ENCODE measurements at regions not wholly inside any gene's neighbourhood (a gene's known extent, or its start where the extent isn't known, plus 50 kb on each side); places are given as distances from the start of the nearest gene placed in this dataset.
"Not testable (repeated sequence)": the region's sequence is repeated elsewhere in the genome, so short reads cannot be mapped to it uniquely, and the experiment has no call there.

DNA sequence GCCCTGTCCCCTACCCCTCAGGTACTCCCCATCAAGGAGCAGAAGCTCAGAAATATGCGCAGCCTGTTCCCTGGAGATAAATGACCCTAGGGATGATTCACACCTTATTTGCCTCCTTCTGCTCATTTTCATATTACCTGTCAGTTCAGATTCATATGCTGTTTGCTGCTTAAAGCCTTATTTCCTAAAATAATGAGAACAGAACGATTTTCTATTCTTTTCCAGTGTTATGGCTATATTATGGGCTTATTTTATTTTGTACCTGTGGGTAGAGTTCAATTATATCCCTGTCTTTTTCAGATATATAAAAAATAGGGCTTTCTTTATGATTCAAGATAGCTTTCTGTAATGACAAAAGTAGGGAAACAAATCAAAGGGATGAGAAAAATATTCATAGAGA, 224.8 kb downstream of the RPAP3 start:
- Histone ChIP-seq H3K27ac (no peak overlapping the region), H3K36me3 (no peaks in the 10 kb centered on the region), H3K9me3 (no peaks in the 10 kb centered on the region), H3K4me3 (ENCODE audit: low read depth in 1 of 2, low read length in 1 of 2) (no peak overlapping the region), H3K27me3 (peaks cover 20% of the 10 kb centered on the region), H3K4me1 (ENCODE audit: control insufficient read depth in 1 of 2, insufficient read depth in 1 of 2, low read depth in 1 of 2, low read length in 1 of 2) (no peaks in the 10 kb centered on the region)
- TF ChIP-seq, protein P1, sequence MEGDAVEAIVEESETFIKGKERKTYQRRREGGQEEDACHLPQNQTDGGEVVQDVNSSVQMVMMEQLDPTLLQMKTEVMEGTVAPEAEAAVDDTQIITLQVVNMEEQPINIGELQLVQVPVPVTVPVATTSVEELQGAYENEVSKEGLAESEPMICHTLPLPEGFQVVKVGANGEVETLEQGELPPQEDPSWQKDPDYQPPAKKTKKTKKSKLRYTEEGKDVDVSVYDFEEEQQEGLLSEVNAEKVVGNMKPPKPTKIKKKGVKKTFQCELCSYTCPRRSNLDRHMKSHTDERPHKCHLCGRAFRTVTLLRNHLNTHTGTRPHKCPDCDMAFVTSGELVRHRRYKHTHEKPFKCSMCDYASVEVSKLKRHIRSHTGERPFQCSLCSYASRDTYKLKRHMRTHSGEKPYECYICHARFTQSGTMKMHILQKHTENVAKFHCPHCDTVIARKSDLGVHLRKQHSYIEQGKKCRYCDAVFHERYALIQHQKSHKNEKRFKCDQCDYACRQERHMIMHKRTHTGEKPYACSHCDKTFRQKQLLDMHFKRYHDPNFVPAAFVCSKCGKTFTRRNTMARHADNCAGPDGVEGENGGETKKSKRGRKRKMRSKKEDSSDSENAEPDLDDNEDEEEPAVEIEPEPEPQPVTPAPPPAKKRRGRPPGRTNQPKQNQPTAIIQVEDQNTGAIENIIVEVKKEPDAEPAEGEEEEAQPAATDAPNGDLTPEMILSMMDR (IDR thresholded peaks at IDR 0.05) = no peak

DNA sequence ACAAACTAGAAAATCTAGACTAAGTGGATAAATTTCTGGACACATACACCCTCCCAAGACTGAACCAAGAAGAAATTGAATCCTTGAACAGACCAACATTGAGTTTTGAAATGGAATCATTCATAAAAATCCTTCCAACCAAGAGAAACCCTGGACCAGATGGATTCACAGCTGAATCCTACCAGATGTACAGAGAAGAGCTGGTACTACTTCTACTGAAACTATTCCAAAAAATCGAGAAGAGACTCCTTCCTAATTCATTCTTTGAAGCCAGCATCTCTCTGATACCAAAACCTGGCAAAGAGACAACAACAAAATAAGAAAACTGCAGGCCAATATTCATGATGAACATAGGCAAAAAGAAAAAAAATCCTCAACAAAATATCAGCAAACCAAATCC, 227.4 kb downstream of the RPAP3 start:
- Histone ChIP-seq H3K27me3 (peaks cover 10% of the 10 kb centered on the region), H3K4me1 (ENCODE audit: control insufficient read depth in 1 of 2, insufficient read depth in 1 of 2, low read depth in 1 of 2, low read length in 1 of 2) (no peaks in the 10 kb centered on the region), H3K27ac (no peak overlapping the region), H3K4me3 (ENCODE audit: low read depth in 1 of 2, low read length in 1 of 2) (no peak overlapping the region), H3K9me3 (peaks cover 7% of the 10 kb centered on the region), H3K36me3 (no peaks in the 10 kb centered on the region)
- TF ChIP-seq, protein P1 (IDR thresholded peaks at IDR 0.05) = no peak

DNA sequence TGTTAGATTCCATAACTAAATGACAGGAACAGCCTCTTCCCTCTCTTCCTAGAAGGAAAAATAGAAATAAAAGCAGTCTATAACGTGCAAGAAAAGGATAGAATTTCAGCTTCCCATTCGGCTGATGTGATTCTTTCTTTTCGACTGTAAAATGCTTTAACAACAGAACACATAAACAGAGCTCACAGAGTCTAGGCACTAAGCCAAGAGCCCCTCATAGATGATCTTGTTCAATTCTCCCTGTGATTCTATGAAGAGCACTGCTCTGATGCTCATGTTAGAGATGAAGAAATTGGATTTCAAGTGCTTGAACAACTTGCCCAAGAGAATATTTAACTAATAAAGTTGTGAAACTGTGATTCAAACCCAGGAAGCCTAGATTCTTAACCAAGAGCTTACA, 232.7 kb downstream of the RPAP3 start:
- TF ChIP-seq, protein P1 (IDR thresholded peaks at IDR 0.05) = no peak
- H3K9me3 ChIP-seq = peaks cover 7% of the 10 kb centered on the region
- H3K27ac ChIP-seq = no peak overlapping the region

DNA sequence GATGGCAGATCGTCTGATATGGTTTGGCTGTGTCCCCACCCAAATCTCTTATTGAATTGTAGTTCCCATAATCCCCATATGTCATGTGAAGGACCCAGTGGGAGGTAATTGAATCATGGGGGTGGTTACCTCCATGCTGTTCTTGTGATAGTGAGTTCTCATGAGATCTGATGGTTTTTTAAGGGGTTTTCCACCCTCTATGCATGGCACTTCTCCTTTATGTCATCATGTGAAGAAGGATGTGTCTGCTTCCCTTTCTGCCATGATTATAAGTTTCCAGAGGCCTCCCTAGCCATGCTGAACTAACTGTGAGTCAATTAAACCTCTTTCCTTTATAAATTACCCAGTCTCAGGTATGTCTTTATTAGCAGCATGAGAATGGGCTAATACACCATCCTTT, 235.5 kb downstream of the RPAP3 start:
- H3K27me3 ChIP-seq; H3K27ac ChIP-seq; H3K9me3 ChIP-seq; H3K4me1 ChIP-seq (ENCODE audit: control insufficient read depth in 1 of 2, insufficient read depth in 1 of 2, low read depth in 1 of 2, low read length in 1 of 2); H3K36me3 ChIP-seq; H3K4me3 ChIP-seq (ENCODE audit: low read depth in 1 of 2, low read length in 1 of 2): not testable (repeated sequence)

More for the DNA sequence above, 232.7 kb downstream of the RPAP3 start:
- H3K36me3 ChIP-seq = no peaks in the 10 kb centered on the region
- H3K4me1 ChIP-seq (ENCODE audit: control insufficient read depth in 1 of 2, insufficient read depth in 1 of 2, low read depth in 1 of 2, low read length in 1 of 2) = no peaks in the 10 kb centered on the region
- H3K4me3 ChIP-seq (ENCODE audit: low read depth in 1 of 2, low read length in 1 of 2) = no peak overlapping the region
- no peaks in the 10 kb centered on the region for H3K27me3 ChIP-seq

DNA sequence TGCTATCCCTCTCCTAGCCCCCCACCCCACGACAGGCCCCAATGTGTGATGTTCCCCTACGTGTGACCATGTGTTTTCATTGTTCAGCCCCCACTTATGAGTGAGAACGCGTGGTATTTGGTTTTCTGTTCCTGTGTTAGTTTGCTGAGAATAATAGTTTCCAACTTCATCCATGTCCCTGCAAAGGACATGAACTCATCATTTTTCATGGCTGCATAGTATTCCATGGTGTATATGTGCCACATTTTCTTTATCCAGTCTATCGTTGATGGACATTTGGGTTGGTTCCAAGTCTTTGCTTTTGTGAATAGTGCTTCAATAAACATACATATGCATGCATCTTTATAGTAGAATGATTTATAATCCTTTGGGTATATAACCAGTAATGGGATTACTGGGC, 241.9 kb downstream of the RPAP3 start:
- not testable (repeated sequence) for H3K4me1 ChIP-seq (ENCODE audit: control insufficient read depth in 1 of 2, insufficient read depth in 1 of 2, low read depth in 1 of 2, low read length in 1 of 2); H3K4me3 ChIP-seq (ENCODE audit: low read depth in 1 of 2, low read length in 1 of 2); H3K27ac ChIP-seq; H3K9me3 ChIP-seq; H3K36me3 ChIP-seq; H3K27me3 ChIP-seq

DNA sequence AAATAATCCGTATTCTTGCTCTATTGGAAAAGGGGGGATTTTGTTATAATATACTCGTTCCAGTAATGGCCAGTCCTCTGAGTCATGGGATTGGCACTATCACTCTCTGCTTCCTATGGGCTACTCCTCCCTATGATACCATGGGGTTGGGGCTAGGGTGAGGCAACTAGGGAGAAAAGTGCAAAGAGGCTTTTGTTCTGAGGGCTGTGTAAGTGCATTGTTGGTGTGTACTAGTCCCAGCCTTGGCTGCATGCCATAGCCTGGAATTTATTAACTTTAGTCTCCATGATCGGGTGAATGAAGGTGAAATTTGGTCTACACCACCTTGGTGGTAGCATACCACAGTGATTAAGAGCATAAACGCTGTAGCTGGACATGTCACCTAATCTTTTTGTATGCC, 247.6 kb downstream of the RPAP3 start:
- Histone ChIP-seq H3K4me1 (ENCODE audit: control insufficient read depth in 1 of 2, insufficient read depth in 1 of 2, low read depth in 1 of 2, low read length in 1 of 2) (no peaks in the 10 kb centered on the region), H3K27me3 (peaks cover 7% of the 10 kb centered on the region), H3K27ac (no peak overlapping the region), H3K36me3 (no peaks in the 10 kb centered on the region), H3K9me3 (no peaks in the 10 kb centered on the region), H3K4me3 (ENCODE audit: low read depth in 1 of 2, low read length in 1 of 2) (no peak overlapping the region)
- TF ChIP-seq, protein P1 (IDR thresholded peaks at IDR 0.05) = no peak

DNA sequence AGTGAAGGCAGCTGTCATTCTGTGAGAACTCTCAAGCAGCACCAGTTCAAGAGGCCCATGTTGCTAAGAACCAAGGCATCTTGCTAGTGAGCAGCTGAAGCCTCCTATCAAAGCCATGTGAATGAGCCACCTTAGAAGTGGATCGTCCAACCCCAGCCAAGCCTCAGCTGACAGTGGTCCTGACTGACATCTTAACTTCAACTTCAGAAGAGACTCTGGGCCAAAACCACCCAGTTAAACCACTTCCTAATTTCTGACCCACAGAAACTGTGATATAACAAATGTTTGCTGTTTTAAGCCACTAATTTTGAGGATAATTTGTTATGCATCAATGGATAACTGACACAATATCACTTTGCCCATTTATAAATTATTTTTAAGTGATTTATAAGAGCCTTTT, 256.0 kb downstream of the RPAP3 start:
- H3K4me3 ChIP-seq (ENCODE audit: low read depth in 1 of 2, low read length in 1 of 2) = no peak overlapping the region
- H3K4me1 ChIP-seq (ENCODE audit: control insufficient read depth in 1 of 2, insufficient read depth in 1 of 2, low read depth in 1 of 2, low read length in 1 of 2) = no peaks in the 10 kb centered on the region
- TF ChIP-seq, protein P1 (IDR thresholded peaks at IDR 0.05) = no peak
- no peaks in the 10 kb centered on the region for H3K36me3 ChIP-seq
- H3K27me3 ChIP-seq = peaks cover 9% of the 10 kb centered on the region
- no peak overlapping the region for H3K27ac ChIP-seq
- peaks cover 3% of the 10 kb centered on the region for H3K9me3 ChIP-seq

All from neutrophil (primary cell).